ENCODE measurements at regions not wholly inside any gene's neighbourhood (a gene's known extent, or its start where the extent isn't known, plus 50 kb on each side); places are given as distances from the start of the nearest gene placed in this dataset.
A peak's percentile ranks its signal among the peaks of the same experiment; 100 is the strongest.

DNA sequence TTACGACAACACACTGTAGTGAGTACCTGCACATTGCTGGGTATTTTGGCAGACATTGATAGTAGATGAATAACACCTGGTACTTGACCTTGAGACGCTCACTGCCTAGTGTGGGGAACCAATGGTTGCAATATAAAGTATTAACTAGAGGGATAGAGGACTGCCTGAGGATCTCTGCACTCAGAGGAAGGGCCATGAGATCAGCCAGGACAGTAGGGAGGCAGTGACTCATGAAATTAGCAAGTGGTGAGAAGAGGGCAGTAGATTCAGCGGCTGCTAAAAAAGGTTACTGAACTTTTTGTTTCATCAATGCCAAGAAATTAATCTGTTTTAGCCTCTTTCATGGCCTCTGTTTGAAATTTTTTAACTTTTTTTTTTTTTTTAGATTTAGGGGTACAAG, 250.8 kb upstream of the TCF4 start:
- DNase-seq = no peak

GRCh38 chr18:55838319-55838718, 250.3 kb upstream of the TCF4 start:
- no peak for DNase-seq

DNA sequence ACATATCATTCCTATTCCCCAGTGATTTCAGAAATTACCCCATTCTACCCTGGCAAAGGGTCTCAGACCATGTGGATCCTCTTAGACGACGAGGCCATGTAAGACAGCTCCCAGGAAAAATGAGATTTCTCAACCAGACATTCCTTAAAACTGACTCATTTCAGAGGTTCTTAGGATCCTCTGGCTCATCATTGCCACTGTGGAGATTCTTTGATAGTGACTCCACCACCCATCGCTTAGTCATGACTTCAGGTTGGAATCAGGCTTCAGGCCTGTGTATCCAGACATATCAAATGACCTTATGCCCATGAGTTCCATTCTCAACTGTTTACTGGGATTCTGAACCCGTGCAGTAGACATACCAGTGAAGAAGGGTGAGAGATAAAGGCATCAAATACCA, 245.6 kb upstream of the TCF4 start:
- DNase-seq = no peak

DNA sequence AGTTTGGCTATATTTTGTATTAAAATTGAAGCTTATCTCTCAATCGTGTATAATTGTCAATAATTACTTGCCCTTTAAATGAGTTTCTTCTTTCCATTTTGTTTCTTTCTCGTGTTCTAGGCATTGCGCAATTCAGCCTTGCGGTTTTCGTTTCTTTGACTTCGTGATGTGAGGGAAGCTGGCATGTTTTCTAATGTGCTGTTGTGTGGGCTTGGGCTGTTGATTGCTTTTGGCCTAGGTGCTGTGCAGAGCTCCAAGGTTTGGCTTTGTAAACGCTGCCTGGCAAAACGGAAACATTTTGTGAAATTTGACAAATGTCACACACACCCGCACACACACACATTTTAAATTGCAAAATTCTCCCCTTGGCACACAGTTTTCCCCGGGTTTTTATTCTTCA, 242.6 kb upstream of the TCF4 start:
- no peak for DNase-seq

- no peak for DNase-seq
Measured at GRCh38 chr18:55821219-55821618, 233.2 kb upstream of the TCF4 start.

GRCh38 chr18:55819448-55819847, 231.5 kb upstream of the TCF4 start:
- no peak for DNase-seq

GRCh38 chr18:55818284-55818683, 230.3 kb upstream of the TCF4 start:
- no peak for DNase-seq

DNA sequence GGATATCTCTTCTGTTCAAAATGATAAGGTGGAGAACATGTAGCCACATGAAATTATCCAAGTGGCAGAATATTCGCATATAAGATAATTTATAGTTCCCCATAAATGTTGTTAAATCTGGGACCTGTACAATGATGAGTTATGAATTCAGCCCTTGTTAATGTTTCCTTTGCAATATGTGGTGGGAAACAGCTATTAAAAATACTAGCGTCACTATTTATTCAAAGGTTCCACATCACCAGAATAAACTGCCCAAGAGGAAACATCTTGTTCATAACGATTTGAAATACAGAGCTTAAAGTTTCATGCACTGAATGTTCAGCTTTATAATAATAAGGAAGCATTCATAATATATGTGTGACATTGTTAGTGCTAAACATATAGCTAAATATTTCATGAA, 223.9 kb upstream of the TCF4 start:
- no peak for DNase-seq

DNA sequence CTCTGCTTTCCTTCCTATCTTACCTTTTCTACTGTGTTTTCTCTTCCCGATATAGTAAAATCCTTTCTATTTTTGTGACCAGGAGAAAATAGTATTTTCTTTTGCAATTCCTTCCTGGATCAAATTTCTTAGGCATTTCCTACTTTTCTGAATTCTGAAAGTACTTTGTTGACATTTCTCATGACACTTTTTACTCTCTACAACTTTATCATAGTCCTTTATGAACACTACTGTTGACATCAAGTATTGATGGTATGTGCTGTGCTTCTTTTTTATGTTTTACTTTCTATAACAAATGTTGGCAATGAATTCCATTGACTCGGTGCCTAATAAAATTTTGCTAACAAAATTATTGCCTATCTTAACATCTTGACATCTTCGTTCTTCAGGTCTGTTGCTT, 217.7 kb upstream of the TCF4 start:
- no peak for DNase-seq

DNA sequence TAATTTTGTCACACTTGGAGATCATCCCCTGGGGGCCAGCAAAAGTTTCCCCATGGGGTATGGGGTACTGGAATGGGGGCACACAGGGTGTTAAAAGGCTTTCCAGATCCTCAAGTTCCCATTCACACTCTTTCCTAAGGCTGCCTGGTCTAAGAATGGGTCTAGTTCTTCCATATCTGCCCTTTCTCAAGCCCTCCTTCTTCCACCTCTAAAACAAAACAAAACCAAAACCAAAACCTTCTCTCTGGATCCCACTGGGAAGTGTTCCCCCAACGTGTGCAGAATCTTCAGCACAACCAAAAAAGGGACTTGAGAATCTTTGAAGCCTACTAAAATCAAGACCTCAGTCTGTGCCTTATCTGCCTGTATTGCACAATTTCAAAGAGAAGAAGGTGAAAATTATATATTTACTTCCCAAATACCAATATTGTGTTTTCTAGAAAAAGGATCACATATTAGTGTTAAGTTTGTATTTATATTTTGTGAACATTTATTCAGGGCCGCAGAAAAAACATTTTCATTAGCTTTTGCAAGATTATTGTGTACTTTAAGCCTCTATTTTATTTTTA, 207.2 kb upstream of the TCF4 start:
- no peak for DNase-seq

DNA sequence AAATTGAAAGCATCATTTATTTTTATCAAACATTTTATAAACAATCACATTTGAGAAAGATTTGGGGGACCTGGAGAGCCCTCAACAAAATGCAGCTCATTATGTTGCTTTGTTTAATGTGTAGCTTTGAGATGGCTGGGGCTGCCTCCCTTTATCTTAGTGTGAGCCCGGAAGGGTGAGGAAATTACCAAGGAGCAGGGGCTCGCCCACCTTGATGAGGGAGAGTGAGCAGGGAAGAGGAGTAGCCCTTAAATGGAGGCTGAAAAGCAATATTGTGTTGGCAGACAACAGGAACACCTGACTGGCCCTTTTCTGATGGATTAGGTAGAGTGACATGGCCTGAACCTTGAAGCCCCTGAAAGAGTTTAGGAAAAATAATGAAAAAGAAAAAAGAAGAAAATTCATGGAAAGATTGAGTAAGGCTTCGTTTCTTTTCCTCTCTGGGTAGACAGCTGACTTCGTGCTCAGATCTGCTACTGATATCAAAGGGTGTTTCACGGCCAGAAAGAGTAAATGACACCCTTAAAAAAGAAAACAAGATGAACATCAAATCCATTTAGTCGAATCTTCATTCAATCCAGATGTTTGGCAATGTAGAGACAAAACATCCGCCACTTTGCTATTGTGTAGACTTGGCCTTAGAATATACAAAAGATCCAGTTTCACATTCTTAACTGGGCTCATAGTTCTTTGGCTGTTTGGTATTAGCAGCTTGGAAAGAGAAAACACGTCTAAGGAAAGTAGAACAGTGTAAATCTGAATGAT, 206.5 kb upstream of the TCF4 start:
- DNase-seq = no peak

GRCh38 chr18:55790296-55790695, 202.3 kb upstream of the TCF4 start:
- no peak for DNase-seq

- DNase-seq = no peak
Measured at GRCh38 chr18:55787536-55788073, 199.6 kb upstream of the TCF4 start.

DNA sequence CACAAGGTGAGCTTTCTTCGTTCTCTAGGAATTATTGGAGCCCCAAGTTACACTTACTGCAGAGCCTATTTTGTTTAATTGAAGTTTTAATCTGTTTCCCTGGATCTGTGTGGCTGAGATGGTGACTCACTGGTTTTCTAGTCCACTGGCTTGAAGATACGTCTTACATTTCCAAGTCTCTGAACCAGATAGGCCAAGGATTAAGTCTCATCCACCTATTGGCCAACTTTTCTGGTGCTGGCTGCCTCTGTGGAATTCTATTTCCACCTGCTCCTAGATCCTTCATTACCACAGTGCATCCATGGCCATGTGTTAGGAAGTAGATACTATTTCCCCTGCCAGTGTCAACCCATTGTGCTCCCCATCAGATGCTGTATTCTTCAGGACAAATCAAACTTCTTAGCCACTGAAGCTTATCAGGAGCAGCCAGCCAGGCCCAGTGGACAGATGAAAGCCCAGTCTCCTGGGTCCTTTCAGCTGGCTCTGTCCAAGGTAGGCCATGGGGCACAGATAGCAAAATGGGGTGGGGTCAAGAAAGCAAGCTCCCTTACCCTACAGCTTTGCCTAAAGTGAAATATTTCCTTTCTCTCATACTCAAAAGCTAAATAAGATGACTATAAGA, 198.8 kb upstream of the TCF4 start:
- DNase-seq = no peak

GRCh38 chr18:55783921-55784320, 195.9 kb upstream of the TCF4 start:
- DNase-seq = no peak

DNA sequence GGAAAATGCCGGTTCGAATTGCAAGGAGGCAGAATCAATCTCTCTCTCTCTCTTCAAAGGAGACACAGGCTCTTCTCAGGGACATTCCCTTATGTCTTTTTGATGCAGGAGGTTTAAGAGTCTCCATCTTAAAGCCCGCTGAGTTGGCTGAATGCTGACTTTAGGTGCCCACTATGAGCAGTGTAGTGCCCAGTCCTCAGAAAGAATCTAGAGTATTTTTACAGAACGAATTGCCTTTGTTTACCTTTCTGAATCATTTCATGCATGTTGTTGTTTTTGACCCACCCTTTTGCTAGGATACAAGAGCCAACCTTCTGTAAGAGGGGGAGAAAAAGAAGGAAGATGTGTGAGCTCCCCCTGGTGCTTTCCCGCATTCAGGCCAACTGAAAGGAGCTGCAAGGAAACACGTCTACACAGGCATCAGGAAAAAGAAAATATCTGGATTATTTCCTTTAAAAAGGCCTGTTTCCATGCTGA, 193.5 kb upstream of the TCF4 start:
- DNase-seq = peak; percentile 74 to 84

- DNase-seq = peak; percentile 31 to 59
Measured at GRCh38 chr18:55780586-55781071, 192.6 kb upstream of the TCF4 start.

DNA sequence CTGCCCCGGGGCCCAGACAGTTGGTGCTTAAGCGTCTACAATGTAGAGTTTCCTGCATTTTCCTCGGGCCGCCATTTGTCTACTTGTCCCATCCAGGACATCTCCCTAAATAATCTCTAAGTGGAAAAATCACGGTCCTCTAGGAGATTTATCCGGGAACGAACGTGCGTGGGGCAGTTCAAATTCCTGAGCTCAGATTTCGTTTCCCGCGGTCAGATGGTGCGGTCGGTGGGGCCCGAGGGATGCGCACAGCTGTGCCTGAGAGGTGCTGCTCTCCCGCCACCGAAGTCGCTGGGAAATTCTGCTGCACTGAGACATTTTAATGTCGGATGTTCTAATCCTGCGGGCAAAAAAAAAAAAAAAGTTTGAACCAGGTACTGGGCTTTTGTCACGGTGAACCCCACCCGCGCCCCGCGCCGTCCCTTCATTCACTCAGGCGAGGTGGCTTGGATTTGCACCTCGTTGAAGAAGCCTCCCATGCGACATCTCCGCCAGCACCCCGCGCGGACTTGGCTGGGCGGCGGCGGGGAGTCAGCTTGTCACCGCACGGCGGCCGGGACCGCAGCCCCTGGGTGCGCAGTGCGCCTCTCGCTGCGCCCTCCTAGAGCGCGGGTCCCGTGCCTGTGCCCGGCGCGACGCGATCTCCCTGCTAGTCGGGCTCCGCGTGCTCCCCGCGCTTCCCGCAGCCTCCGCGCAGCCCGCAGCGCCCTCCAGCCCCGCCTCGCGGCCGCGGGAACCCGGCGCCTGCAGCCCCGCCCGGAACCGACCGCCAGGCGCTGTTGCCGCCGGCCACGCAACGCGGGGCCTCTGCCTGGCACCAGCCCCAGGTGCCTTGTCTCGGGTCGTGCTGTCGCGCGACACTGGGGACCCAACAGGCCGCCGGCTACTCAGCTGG, 191.9 kb upstream of the TCF4 start:
- DNase-seq = peak; percentile 36 to 81

DNA sequence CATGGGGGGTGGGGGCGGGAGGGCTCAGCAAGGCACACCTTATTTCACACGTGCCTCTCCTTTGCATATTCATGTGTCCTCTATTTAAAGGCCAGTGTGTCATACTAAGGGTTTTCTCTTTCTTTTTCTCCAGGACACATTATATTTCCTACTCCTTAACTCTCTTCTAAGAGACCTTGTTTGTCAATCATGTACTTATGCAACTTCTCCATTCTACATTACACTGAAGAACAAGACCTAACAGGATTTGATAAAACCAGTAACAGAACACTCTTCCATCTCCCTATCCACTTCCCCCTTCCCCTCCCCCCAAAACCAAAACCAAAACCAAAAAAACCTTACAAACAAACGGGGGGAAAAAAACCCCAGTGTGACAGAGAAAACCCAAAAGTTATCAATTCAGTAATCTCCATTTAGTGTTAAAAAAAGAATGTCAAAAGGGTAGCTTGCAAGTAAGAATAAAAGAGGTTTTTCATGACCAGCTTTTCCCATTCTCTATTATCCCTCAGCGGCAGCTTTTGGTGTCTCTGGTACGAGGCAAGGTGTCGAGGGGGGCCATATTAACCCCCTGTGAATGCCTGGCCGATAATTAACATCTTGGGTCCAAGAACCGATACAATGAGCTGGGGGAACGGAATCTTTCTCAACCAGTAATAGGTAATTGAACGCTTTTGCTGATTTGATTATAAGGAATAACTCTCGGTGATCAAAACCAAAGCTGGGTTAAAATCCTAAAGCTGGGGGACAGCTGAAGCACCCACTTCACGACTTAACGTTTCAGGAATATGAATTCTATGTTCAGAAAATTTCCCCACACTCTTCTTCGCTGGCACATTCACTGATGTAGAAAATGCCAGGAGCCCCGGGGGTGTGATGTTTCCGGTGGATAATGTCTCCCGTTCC, 191.0 kb upstream of the TCF4 start:
- peak; percentile 5 to 54 for DNase-seq

DNA sequence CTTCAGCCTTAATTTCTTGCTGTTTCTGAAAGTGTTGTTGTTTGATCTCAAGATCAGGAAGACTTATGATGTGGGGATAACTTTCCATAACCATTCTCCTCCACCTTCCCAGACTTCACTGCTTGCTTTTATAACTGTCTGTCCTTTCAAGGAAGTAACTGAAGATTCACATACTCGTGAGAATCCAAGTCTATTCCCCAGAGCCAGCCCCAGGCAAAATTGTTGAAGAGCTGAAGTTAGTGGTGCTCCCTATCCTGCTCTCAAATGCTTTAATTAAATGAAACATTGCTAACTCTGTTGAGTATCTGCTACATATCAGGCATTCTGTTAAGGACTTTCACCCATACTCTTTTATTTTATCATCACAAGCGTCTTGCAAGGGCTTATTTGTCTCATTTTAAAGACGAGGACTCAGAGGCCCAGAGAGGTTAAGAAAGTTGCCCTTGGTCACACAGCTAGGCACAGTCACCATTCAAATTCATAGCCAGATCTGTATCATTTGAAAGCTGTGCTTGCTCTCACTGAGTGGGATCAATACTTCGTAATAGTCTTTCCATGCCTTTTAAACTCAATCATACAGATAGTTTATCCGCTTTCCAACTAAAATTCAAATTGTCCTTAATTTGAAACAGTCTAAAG, 189.8 kb upstream of the TCF4 start:
- DNase-seq = no peak

GRCh38 chr18:55775972-55776371, 188.0 kb upstream of the TCF4 start:
- no peak for DNase-seq
